ENCODE measurements at regions not wholly inside any gene's neighbourhood (a gene's known extent, or its start where the extent isn't known, plus 50 kb on each side); places are given as distances from the start of the nearest gene placed in this dataset.

DNA sequence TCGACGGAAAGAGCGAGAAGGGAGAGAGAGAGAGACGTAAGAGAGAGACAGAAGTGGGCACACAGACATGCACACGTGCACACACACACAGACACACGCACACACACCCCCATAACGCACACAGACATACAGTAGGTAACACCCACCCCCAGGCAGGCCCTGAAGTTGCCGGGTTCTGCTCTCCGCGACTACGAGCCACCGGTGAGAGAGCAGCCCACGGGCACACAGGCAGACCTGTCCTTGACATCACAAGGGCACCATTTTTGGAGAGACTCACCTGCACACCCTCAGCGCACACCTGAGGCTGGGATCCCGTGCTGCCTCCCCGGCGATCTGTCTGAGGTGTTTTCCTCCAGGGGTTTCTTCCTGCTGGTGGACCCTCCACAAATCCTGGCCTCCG lies 1171.0 kb upstream of the PCDH10 start:
- no peak for TF ChIP-seq GATA2 (IDR thresholded peaks at IDR 0.05; ENCODE audit: low read depth, low read length)
- no peak for TF ChIP-seq GATA3 (IDR thresholded peaks at IDR 0.05; ENCODE audit: low read depth, low read length)

Data from SH-SY5Y (cell line).